NCI-H1105 treated with DMSO at 0.1 percent for 48 hours (cell line): ENCODE measurements at regions not wholly inside any gene's neighbourhood (a gene's known extent, or its start where the extent isn't known, plus 50 kb on each side); places are given as distances from the start of the nearest gene placed in this dataset.
"Not testable (repeated sequence)": the region's sequence is repeated elsewhere in the genome, so short reads cannot be mapped to it uniquely, and the experiment has no call there.

ENCODE experiments used
- DNase-seq: peaks from one replicate; lab custom pipeline; 2025; lab: John Stamatoyannopoulos, UW

- DNase-seq = no peak
These were observed 89.4 kb downstream of the ZNF675 start for GRCh38 chr19:23597661-23598060.

DNA sequence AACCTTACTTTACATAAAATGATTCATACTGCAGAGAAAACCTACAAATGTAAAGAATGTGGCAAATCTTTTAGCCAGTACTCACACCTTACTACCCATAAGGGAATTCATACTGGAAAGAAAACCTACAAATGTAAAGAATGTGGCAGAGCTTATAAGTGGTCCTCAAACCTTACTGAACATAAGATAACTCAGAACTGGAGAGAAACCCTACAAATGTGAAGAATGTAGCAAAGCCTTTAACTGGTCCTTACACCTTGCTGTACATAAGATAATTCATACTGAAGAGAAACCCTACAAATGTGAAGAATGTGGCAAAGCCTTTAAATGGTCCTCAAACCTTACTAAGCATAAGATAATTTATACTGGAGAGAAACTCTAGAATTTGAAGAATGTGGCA is 90.1 kb downstream of the ZNF675 start:
- DNase-seq = no peak

- not testable (repeated sequence) for DNase-seq
These were observed 92.7 kb downstream of the ZNF675 start for GRCh38 chr19:23594311-23594710.

DNA sequence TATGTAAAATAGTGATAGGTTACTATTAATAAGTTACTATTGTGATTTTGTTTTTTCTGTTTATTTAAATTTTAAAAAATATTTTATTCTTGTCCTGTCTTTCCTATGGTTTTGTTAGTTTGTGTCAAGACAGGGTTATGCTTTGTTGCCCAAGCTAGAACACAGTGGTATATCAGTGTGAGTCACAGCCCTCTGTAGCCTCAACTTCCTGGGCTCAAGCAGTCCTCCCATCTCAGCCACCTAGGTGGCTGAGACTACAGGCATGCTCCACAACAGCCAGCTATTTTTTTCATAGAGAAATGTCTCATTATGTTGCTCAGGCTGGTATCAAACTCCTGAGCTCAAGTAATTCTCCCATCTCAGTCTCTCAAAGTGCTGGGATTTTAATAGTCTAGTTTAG is 99.5 kb downstream of the ZNF675 start:
- no peak for DNase-seq

GRCh38 chr19:23577501-23577900 is 109.5 kb downstream of the ZNF675 start:
- no peak for DNase-seq

DNA sequence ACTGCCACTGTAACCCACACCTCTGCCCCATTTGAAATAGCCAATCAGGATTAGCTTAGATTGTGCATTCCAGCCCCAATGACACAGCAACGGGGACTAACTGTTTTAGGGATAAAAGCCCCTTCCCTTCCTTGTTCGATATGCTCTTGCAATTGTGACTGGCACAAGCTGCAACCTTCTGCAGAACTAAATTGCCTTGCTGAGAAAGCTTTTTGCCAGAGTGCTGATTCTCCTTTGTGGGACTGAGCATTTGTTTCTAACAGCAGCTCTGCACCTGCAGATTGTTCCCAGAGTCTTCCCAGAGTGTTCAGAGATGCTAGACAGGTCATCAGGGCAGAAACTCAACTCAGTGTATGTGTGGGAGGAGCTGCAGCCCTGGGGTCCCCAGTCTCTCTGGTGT is 115.8 kb downstream of the ZNF675 start:
- no peak for DNase-seq

GRCh38 chr19:23568116-23568515 is 118.9 kb downstream of the ZNF675 start:
- not testable (repeated sequence) for DNase-seq

DNA sequence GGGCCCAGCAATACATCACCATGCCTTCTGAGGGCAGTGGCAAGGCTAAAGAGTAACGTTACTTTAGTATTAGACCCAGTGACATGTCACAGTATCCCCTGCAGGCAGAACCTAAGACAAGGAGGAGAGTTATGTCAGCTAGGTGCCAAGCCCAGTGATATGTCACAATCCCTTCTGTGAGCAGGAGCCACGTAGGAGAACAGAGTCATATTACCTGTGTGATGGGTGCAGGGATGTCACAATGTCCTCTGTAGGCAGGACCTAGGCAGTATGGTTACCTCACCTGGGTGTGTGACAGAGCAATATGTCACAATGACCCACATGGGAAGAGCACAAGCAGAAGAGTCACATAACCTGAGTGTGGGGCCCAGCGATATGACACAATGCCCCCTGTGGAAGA is 121.8 kb downstream of the ZNF675 start:
- no peak for DNase-seq

- no peak for DNase-seq
These were observed 123.7 kb downstream of the ZNF675 start for GRCh38 chr19:23563326-23563725.

- DNase-seq = no peak
These were observed 125.7 kb downstream of the ZNF675 start for GRCh38 chr19:23561341-23561740.

DNA sequence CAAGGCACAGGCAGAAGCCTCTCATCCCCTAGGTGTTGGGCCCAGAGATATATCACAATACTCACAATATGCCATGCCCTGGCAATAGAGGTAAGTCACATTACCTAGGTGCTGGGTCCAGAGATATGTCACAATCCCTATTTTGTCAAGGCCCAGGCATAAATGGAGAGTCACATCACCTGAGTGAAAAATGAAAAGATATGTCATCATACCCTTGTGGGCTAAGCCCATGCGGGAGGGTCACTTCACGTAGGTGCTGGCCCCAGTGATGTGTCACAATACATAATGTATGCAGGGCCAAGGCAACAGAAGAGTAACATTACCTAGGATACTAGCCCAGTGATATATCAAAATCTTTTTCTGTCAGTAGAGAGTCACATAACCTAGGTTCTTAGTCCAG is 127.0 kb downstream of the ZNF675 start:
- no peak for DNase-seq

- no peak for DNase-seq
These were observed 128.5 kb downstream of the ZNF675 start for GRCh38 chr19:23558541-23558940.

- no peak for DNase-seq
These were observed 129.6 kb downstream of the ZNF675 start for GRCh38 chr19:23557381-23557780.

DNA sequence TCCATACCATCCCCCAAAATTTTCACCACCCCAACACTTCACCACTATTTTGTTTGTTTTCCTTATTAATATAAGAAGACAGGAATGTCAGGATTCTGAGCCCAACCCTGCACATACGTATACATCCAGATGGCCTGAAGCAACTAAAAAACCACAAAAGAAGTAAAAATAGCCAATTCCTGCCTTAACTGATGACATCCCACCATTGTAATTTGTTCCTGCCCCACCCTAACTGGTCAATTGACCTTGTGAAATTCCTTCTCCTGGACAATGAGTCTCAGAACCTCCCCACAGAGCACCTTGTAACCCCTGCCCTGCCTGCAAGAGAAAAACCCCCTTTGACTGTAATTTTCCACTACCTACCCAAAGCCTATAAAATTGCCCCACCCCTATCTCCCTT is 132.5 kb downstream of the ZNF675 start:
- no peak for DNase-seq

- not testable (repeated sequence) for DNase-seq
These were observed 136.9 kb downstream of the ZNF675 start for GRCh38 chr19:23550102-23550501.

DNA sequence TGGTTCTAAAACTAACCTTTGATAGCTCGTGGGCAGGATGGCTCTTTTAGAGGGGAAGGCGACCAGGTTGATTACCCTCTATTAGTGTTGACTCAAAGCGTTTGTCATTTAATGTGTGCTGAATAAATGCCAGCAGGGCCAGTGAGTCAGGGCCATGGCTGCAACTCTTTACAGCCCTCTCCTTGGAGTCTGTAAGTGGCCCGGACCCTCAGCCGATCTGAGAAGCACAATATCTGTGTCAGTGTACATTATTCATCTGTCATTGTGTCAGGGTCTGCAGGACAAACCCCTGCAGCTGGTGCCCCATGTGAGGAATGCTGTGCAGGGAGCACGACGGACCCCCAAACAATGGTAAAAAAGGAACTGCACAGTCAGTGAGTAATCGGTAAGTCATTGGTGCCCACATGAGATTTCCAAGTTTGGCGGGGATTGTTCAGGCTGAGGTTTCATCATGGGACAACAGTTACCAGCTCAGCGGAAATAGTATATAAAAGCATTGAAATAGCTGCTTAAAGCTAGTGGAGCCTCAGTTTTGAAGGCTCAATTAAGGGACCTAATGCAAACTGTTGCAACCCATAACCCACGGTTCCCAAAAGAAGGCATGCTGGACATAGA is 139.1 kb downstream of the ZNF675 start:
- DNase-seq = no peak

- DNase-seq = no peak
These were observed 139.9 kb downstream of the ZNF675 start for GRCh38 chr19:23547156-23547555.

- DNase-seq = no peak
These were observed 143.7 kb downstream of the ZNF675 start for GRCh38 chr19:23543351-23543750.

- no peak for DNase-seq
These were observed 144.4 kb downstream of the ZNF675 start for GRCh38 chr19:23542562-23542961.

GRCh38 chr19:23541991-23542390 is 145.0 kb downstream of the ZNF675 start:
- DNase-seq = no peak

DNA sequence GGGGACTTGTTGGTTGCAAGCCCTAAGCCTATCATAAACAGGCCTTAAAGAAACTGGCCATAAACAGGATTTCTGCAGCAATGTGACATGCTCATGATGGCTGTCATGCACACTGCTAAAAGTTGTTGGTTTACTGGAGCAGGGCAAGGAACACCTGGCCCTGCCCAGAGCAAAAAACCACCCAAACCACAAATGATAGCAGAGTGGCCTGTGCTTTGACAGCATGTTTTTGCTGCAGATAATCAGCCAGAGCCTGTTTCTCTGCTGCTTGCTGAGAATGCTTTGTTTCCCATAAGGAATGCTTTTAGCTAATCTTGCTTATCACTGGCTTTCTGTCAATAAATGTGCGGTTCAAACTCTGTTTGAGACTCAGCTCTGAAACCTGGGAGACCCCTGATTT is 144.9 kb upstream of the ZNF91 start:
- DNase-seq = not testable (repeated sequence)

DNA sequence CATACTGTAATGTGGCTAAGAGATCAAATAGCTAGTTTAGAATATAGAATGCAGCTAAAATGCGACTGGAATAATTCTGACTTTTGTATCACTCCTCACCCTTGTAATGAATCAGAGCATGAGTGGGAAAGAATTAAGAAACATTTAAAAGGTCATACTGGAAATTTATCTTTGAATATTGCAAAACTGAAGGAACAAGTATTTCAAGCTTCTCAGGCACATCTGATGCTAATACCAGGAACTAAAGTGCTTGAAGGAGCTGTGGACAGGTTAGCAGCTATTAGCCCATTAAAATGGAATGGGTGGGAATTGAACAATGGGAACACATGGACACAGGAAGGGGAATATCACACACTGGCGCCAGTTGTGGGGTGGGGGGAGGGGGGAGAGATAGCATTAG is 144.2 kb upstream of the ZNF91 start:
- no peak for DNase-seq

GRCh38 chr19:23537136-23537535 is 141.9 kb upstream of the ZNF91 start:
- not testable (repeated sequence) for DNase-seq

DNA sequence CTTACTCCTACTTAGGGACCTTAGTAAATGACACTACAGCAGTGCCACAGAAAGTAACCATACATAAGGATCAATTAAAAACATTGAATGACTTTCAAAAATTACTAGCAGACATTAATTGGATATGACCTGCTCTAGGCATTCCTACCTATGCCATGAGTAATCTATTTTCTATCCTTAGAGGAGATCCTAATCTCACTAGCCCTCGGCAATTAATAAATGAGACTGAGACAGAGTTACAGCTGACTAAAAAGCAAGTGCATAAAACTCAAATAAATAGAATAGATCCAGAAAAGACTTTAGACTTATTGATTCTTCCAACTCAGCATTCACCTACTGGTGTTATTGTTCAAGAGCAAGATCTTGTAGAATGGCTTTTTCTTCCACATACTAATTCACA is 141.1 kb upstream of the ZNF91 start:
- not testable (repeated sequence) for DNase-seq

DNA sequence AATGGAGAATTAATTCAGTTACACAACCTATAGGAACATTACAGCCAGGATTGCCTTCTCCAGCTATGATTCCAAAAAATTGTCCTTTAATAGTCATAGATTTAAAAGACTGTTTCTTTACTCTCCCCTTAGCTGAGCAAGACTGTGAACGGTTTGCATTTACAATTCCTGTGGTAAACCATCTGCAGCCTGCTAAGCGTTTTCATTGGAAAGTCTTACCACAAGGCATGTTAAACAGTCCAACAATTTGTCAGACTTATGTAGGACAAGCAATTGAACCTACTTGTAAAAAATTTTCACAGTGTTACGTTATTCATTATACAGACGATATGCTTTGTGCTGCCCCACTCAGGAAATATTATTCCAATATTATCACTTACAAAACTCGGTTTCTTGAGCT is 140.6 kb upstream of the ZNF91 start:
- not testable (repeated sequence) for DNase-seq
